Prostate gland (tissue), 2 donors: ENCODE measurements at regions not wholly inside any gene's neighbourhood (a gene's known extent, or its start where the extent isn't known, plus 50 kb on each side); places are given as distances from the start of the nearest gene placed in this dataset.

ENCODE experiments used
- CTCF ChIP-seq, 4 experiments: fragments of 200-600 bp in 2 of 4; fragments of 450-650 bp in 2 of 4; sonication (generic) in 2 of 4; IDR thresholded peaks; 1 replicate in 3 of 4; 2 replicates in 1 of 4; pipeline ENCODE4 v1.5.1; 2016 to 2019; ENCODE audit warnings: antibody characterized with exemption in 4 of 4, mild to moderate bottlenecking in 2 of 4, moderate library complexity in 2 of 4
- POLR2AphosphoS5 ChIP-seq: sonication (generic); formaldehyde crosslinking; IDR thresholded peaks from one replicate; pipeline ENCODE4 v1.6.1; 2017; ENCODE audit warnings: antibody characterized with exemption

- TF ChIP-seq POLR2AphosphoS5 (no peak), CTCF (IDR thresholded peaks at IDR 0.05) (no peak)
Observed at GRCh38 chr4:181606300-181606699, 636.9 kb upstream of the TENM3 start.
